ENCODE measurements at regions not wholly inside any gene's neighbourhood (a gene's known extent, or its start where the extent isn't known, plus 50 kb on each side); places are given as distances from the start of the nearest gene placed in this dataset.

DNA sequence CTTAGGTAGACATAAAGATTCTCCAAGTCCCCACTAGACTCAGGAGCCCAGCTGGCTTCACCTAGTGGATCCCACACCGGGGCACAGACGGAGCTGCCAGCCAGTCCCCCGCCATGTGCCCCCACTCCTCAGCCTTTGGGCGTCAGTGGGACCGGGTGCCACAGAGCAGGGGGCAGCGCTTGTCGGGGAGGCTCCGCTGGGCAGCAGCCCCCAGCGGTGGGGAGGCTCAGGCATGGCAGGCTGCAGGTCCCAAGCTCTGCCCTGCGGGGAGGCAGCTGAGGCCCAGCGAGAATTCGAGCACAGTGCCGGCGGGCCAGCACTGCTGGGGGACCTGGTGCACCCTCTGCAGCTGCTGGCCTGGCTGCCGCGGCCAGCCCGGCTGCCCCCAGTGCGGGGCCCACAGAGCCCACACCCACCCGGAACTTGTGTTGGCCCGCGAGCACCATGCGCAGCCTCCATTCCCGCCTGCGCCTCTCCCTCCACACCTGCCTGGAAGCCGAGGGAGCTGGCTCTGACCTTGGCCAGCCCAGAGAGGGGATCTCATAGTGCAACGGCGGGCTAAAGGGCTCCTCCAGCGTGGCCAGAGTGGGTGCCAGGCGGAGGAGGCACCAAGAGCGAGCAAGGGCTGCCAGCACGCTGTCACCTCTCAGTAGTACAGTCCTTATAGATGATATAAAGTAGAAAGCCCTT, 390.7 kb downstream of the PLK2 start:
- CTCF ChIA-PET, result no interaction called here
- Mint-ChIP-seq H3K9me3 (ENCODE audit: unreplicated experiment) (peaks cover 6% of the 10 kb centered on the region), H3K4me3 (ENCODE audit: unreplicated experiment) (no peak overlapping the region), H3K27me3 (ENCODE audit: insufficient read depth, unreplicated experiment) (no peaks in the 10 kb centered on the region), H3K36me3 (ENCODE audit: insufficient read depth, unreplicated experiment) (no peaks in the 10 kb centered on the region), H3K4me1 (ENCODE audit: low read depth, unreplicated experiment) (peaks cover 27% of the 10 kb centered on the region), H3K27ac (ENCODE audit: unreplicated experiment) (peak overlapping the region; percentile 69)
- BruUV-seq (replicated peaks), result no TSS peak
- no peak for TF ChIP-seq CTCF (IDR thresholded peaks at IDR 0.05; ENCODE audit: insufficient read depth in 1 of 2, low read depth in 1 of 2, low read length in 1 of 2, severe bottlenecking in 1 of 2, unreplicated experiment in 1 of 2)
- Histone ChIP-seq H3K27me3 (replicated peaks; ENCODE audit: control insufficient read depth, insufficient read depth, low read length) (no peaks in the 10 kb centered on the region), H3K4me3 (ENCODE audit: low read depth, low read length) (no peak overlapping the region), H3K9me3 (no peaks in the 10 kb centered on the region), H3K36me3 (ENCODE audit: control insufficient read depth, insufficient read depth, low read length) (no peaks in the 10 kb centered on the region), H3K4me1 (peaks cover 16% of the 10 kb centered on the region)
- intact Hi-C loops (cut with micrococcal nuclease; ENCODE audit: unreplicated experiment), result no loop called here
- DNase-seq, result no peak
- POLR2A ChIA-PET, result no interaction called here

GRCh38 chr5:58066557-58066956, 393.3 kb downstream of the PLK2 start:
- H3K9me3 Mint-ChIP-seq (ENCODE audit: unreplicated experiment), result peaks cover 6% of the 10 kb centered on the region
- DNase-seq, result no peak
- TF ChIP-seq CTCF (IDR thresholded peaks at IDR 0.05; ENCODE audit: insufficient read depth in 1 of 2, low read depth in 1 of 2, low read length in 1 of 2, severe bottlenecking in 1 of 2, unreplicated experiment in 1 of 2), result no peak
- Histone ChIP-seq H3K9me3 (no peaks in the 10 kb centered on the region), H3K27me3 (replicated peaks; ENCODE audit: control insufficient read depth, insufficient read depth, low read length) (no peaks in the 10 kb centered on the region), H3K4me1 (peaks cover 22% of the 10 kb centered on the region), H3K36me3 (ENCODE audit: control insufficient read depth, insufficient read depth, low read length) (no peaks in the 10 kb centered on the region), H3K4me3 (ENCODE audit: low read depth, low read length) (no peak overlapping the region)
- no peaks in the 10 kb centered on the region for H3K27me3 Mint-ChIP-seq (ENCODE audit: insufficient read depth, unreplicated experiment)
- no peaks in the 10 kb centered on the region for H3K36me3 Mint-ChIP-seq (ENCODE audit: insufficient read depth, unreplicated experiment)
- CTCF ChIA-PET, result no interaction called here
- peaks cover 28% of the 10 kb centered on the region for H3K4me1 Mint-ChIP-seq (ENCODE audit: low read depth, unreplicated experiment)
- POLR2A ChIA-PET, result no interaction called here
- H3K4me3 Mint-ChIP-seq (ENCODE audit: unreplicated experiment), result no peak overlapping the region
- no TSS peak for BruUV-seq (replicated peaks)
- no peak overlapping the region for H3K27ac Mint-ChIP-seq (ENCODE audit: unreplicated experiment)
- intact Hi-C loops (cut with micrococcal nuclease; ENCODE audit: unreplicated experiment), result no loop called here

GRCh38 chr5:58066076-58066475, 393.8 kb downstream of the PLK2 start:
- no peaks in the 10 kb centered on the region for H3K27me3 Mint-ChIP-seq (ENCODE audit: insufficient read depth, unreplicated experiment)
- Histone ChIP-seq H3K36me3 (ENCODE audit: control insufficient read depth, insufficient read depth, low read length) (no peaks in the 10 kb centered on the region), H3K27me3 (replicated peaks; ENCODE audit: control insufficient read depth, insufficient read depth, low read length) (no peaks in the 10 kb centered on the region), H3K4me1 (peaks cover 22% of the 10 kb centered on the region), H3K4me3 (ENCODE audit: low read depth, low read length) (no peak overlapping the region), H3K9me3 (no peaks in the 10 kb centered on the region)
- no peak overlapping the region for H3K4me3 Mint-ChIP-seq (ENCODE audit: unreplicated experiment)
- no peaks in the 10 kb centered on the region for H3K36me3 Mint-ChIP-seq (ENCODE audit: insufficient read depth, unreplicated experiment)
- H3K4me1 Mint-ChIP-seq (ENCODE audit: low read depth, unreplicated experiment), result peaks cover 25% of the 10 kb centered on the region
- BruUV-seq (replicated peaks), result no TSS peak
- POLR2A ChIA-PET, result no interaction called here
- CTCF ChIA-PET, result no interaction called here
- intact Hi-C loops (cut with micrococcal nuclease; ENCODE audit: unreplicated experiment), result no loop called here
- no peak for TF ChIP-seq CTCF (IDR thresholded peaks at IDR 0.05; ENCODE audit: insufficient read depth in 1 of 2, low read depth in 1 of 2, low read length in 1 of 2, severe bottlenecking in 1 of 2, unreplicated experiment in 1 of 2)
- H3K27ac Mint-ChIP-seq (ENCODE audit: unreplicated experiment), result no peak overlapping the region
- peaks cover 6% of the 10 kb centered on the region for H3K9me3 Mint-ChIP-seq (ENCODE audit: unreplicated experiment)
- DNase-seq, result no peak
